ENCODE measurements at regions not wholly inside any gene's neighbourhood (a gene's known extent, or its start where the extent isn't known, plus 50 kb on each side); places are given as distances from the start of the nearest gene placed in this dataset.

DNA sequence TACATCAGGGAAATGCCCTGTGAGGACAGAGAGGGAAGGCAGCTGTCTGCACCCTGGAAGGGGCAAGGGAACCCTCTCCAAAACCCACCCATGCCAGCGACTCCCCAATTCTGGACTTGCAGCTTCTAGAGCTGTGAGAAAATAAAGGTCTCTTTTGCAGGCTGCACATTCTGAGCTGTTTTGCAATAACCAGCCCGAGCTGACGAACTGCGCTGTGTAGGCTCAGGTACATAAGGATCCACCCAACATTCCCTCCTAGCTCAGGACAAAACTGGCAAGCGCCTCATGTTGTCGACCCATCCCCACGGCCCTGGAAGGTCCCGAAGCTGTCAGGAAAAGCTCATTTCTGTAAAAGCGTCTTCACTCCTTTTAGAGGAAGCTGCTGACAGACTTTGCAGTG is 271.8 kb downstream of the CRLF2 start:
- Histone ChIP-seq H3K18ac (ENCODE audit: low read depth, low read length) (no peak overlapping the region), H3K9ac (ENCODE audit: low read depth, low read length) (no peak overlapping the region), H3K4me3 (ENCODE audit: insufficient read depth, low read depth, low read length) (no peak overlapping the region), H3K27me3 (ENCODE audit: control insufficient read depth, insufficient read depth, low read length) (no peaks in the 10 kb centered on the region), H3K4ac (ENCODE audit: low read depth, low read length) (no peak overlapping the region), H3K79me1 (ENCODE audit: low read depth in 1 of 2, low read length in 2 of 2) (no peaks in the 10 kb centered on the region), H3K14ac (replicated peaks; ENCODE audit: low read depth, low read length) (no peak overlapping the region), H2AK5ac (ENCODE audit: low read depth, low read length) (no peak overlapping the region), H4K91ac (ENCODE audit: insufficient read depth, low read depth, low read length) (no peak overlapping the region), H2BK120ac (ENCODE audit: low read depth, low read length) (no peak overlapping the region), H2BK20ac (ENCODE audit: low read depth, low read length) (no peak overlapping the region), H3K23ac (ENCODE audit: low read depth, low read length) (no peak overlapping the region), H3K36me3 (ENCODE audit: control insufficient read depth, insufficient read depth, low read length) (no peaks in the 10 kb centered on the region), H2BK15ac (ENCODE audit: low read depth, low read length) (no peak overlapping the region), H3K4me1 (ENCODE audit: control insufficient read depth, insufficient read depth, low read length) (no peaks in the 10 kb centered on the region), H2BK5ac (ENCODE audit: low read depth, low read length, poor library complexity, severe bottlenecking) (no peak overlapping the region), H3K9me3 (ENCODE audit: control insufficient read depth, insufficient read depth, low read length) (peaks cover 12% of the 10 kb centered on the region), H3K4me2 (ENCODE audit: low read depth, low read length) (no peak overlapping the region), H2AFZ (replicated peaks; ENCODE audit: low read length, poor library complexity) (no peak overlapping the region), H4K5ac (ENCODE audit: low read depth, low read length) (no peak overlapping the region), H2AK9ac (replicated peaks; ENCODE audit: low read depth, low read length, poor library complexity) (no peak overlapping the region), H4K20me1 (ENCODE audit: insufficient read depth, low read length) (no peaks in the 10 kb centered on the region), H4K8ac (ENCODE audit: low read depth in 2 of 2, low read length in 2 of 2) (no peak overlapping the region), H3K56ac (ENCODE audit: extremely low read depth, insufficient read depth, low read length) (no peak overlapping the region), H3K27ac (ENCODE audit: insufficient read depth, low read length) (no peak overlapping the region), H3K9me1 (ENCODE audit: insufficient read depth, low read length) (no peaks in the 10 kb centered on the region)
- POLR2A ChIA-PET (ENCODE audit: unreplicated experiment): no interaction called here
- ATAC-seq (ENCODE audit: low read depth) (no peak), DNase-seq (no peak)
- CTCF ChIA-PET: no interaction called here
- intact Hi-C loops (cut with micrococcal nuclease) (no loop called here), dilution Hi-C loops (cut with HindIII; ENCODE audit: low sequenced_read_pairs, unreplicated experiment) (no loop called here), in situ Hi-C loops (cut with MboI; ENCODE audit: low sequenced_read_pairs) (no loop called here)
- BruUV-seq (replicated peaks): no TSS peak
- WGBS, 2 experiments (ENCODE audit: extremely low coverage in 2 of 2, insufficient read length in 1 of 2): 65% methylated on average over 5 of the region's 9 CpGs; no CpG with 5 or more reads in 1 of the 2 experiments
- no peak for TF ChIP-seq MAZ (IDR thresholded peaks at IDR 0.05; ENCODE audit: borderline replicate concordance, low read depth, low read length)
- no peak for TF ChIP-seq MAFK (IDR thresholded peaks at IDR 0.05; ENCODE audit: low read depth, low read length)
- TF ChIP-seq POLR2A (IDR thresholded peaks at IDR 0.05; ENCODE audit: low read depth, low read length): no peak
- TF ChIP-seq NFE2L2 (IDR thresholded peaks at IDR 0.05; ENCODE audit: low read depth, low read length): no peak
- no peak for TF ChIP-seq RCOR1 (IDR thresholded peaks at IDR 0.05; ENCODE audit: insufficient replicate concordance, low read length)
- TF ChIP-seq SMC3 (IDR thresholded peaks at IDR 0.05; ENCODE audit: low read depth, low read length): no peak
- TF ChIP-seq CEBPB (IDR thresholded peaks at IDR 0.05; ENCODE audit: low read depth, low read length): no peak
- no peak for TF ChIP-seq FOS (IDR thresholded peaks at IDR 0.05; ENCODE audit: low read depth, low read length)
- TF ChIP-seq, protein P1, sequence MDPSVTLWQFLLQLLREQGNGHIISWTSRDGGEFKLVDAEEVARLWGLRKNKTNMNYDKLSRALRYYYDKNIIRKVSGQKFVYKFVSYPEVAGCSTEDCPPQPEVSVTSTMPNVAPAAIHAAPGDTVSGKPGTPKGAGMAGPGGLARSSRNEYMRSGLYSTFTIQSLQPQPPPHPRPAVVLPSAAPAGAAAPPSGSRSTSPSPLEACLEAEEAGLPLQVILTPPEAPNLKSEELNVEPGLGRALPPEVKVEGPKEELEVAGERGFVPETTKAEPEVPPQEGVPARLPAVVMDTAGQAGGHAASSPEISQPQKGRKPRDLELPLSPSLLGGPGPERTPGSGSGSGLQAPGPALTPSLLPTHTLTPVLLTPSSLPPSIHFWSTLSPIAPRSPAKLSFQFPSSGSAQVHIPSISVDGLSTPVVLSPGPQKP (IDR thresholded peaks at IDR 0.05; ENCODE audit: borderline replicate concordance, low read depth, low read length): no peak
- no peak for TF ChIP-seq RAD21 (IDR thresholded peaks at IDR 0.05; ENCODE audit: low read length)
- no peak for TF ChIP-seq MXI1 (IDR thresholded peaks at IDR 0.05; ENCODE audit: borderline replicate concordance, low read depth, low read length)
- TF ChIP-seq BHLHE40 (IDR thresholded peaks at IDR 0.05; ENCODE audit: low read depth, low read length): no peak
- TF ChIP-seq, protein P2, sequence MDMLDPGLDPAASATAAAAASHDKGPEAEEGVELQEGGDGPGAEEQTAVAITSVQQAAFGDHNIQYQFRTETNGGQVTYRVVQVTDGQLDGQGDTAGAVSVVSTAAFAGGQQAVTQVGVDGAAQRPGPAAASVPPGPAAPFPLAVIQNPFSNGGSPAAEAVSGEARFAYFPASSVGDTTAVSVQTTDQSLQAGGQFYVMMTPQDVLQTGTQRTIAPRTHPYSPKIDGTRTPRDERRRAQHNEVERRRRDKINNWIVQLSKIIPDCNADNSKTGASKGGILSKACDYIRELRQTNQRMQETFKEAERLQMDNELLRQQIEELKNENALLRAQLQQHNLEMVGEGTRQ (IDR thresholded peaks at IDR 0.05; ENCODE audit: low read depth, low read length): no peak
- no peak for TF ChIP-seq CHD1 (IDR thresholded peaks at IDR 0.05; ENCODE audit: low read depth, low read length)
- no peak for TF ChIP-seq RFX5 (IDR thresholded peaks at IDR 0.05; ENCODE audit: low read depth, low read length)
- TF ChIP-seq, protein P3, sequence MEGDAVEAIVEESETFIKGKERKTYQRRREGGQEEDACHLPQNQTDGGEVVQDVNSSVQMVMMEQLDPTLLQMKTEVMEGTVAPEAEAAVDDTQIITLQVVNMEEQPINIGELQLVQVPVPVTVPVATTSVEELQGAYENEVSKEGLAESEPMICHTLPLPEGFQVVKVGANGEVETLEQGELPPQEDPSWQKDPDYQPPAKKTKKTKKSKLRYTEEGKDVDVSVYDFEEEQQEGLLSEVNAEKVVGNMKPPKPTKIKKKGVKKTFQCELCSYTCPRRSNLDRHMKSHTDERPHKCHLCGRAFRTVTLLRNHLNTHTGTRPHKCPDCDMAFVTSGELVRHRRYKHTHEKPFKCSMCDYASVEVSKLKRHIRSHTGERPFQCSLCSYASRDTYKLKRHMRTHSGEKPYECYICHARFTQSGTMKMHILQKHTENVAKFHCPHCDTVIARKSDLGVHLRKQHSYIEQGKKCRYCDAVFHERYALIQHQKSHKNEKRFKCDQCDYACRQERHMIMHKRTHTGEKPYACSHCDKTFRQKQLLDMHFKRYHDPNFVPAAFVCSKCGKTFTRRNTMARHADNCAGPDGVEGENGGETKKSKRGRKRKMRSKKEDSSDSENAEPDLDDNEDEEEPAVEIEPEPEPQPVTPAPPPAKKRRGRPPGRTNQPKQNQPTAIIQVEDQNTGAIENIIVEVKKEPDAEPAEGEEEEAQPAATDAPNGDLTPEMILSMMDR (conservative IDR thresholded peaks at IDR 0.05; ENCODE audit: low read depth, low read length): no peak
